ENCODE measurements at regions not wholly inside any gene's neighbourhood (a gene's known extent, or its start where the extent isn't known, plus 50 kb on each side); places are given as distances from the start of the nearest gene placed in this dataset.

GRCh38 chr3:73164622-73165021 lies 103.2 kb downstream of the EBLN2 start:
- Histone ChIP-seq H3K79me2 (ENCODE audit: insufficient read depth, low read length) (no peaks in the 10 kb centered on the region), H3K27ac (ENCODE audit: low read depth, low read length) (no peak overlapping the region), H3K36me3 (ENCODE audit: low read length) (no peaks in the 10 kb centered on the region), H3K27me3 (ENCODE audit: low read length) (no peaks in the 10 kb centered on the region), H3K4me3 (ENCODE audit: insufficient read depth, low read length, poor library complexity, severe bottlenecking) (no peak overlapping the region), H3K9me2 (replicated peaks; ENCODE audit: insufficient read depth, low read length) (no peaks in the 10 kb centered on the region), H3K9ac (ENCODE audit: low read length) (no peak overlapping the region), H3K4me2 (ENCODE audit: low read depth, low read length, poor library complexity, severe bottlenecking) (no peak overlapping the region), H3F3A (ENCODE audit: insufficient read depth) (no peaks in the 10 kb centered on the region), H2AFZ (ENCODE audit: low read depth, low read length, severe bottlenecking) (no peak overlapping the region), H4K20me1 (ENCODE audit: low read depth, low read length) (no peaks in the 10 kb centered on the region), H3K9me3 (ENCODE audit: insufficient read depth, low read length) (no peaks in the 10 kb centered on the region)
- TF ChIP-seq CTCF (IDR thresholded peaks at IDR 0.05; ENCODE audit: insufficient read depth, low read length, poor library complexity, severe bottlenecking) (no peak), EZH2phosphoT487 (conservative IDR thresholded peaks at IDR 0.05; ENCODE audit: low read length) (no peak)

GRCh38 chr3:73175698-73176097 lies 114.2 kb downstream of the EBLN2 start:
- H3K36me3 ChIP-seq (ENCODE audit: low read length) = no peaks in the 10 kb centered on the region
- no peaks in the 10 kb centered on the region for H4K20me1 ChIP-seq (ENCODE audit: low read depth, low read length)
- no peaks in the 10 kb centered on the region for H3K27me3 ChIP-seq (ENCODE audit: low read length)
- H3K4me3 ChIP-seq (ENCODE audit: insufficient read depth, low read length, poor library complexity, severe bottlenecking) = no peak overlapping the region
- TF ChIP-seq EZH2phosphoT487 (conservative IDR thresholded peaks at IDR 0.05; ENCODE audit: low read length) = no peak
- no peak for TF ChIP-seq CTCF (IDR thresholded peaks at IDR 0.05; ENCODE audit: insufficient read depth, low read length, poor library complexity, severe bottlenecking)
- no peaks in the 10 kb centered on the region for H3K9me2 ChIP-seq (replicated peaks; ENCODE audit: insufficient read depth, low read length)
- H3F3A ChIP-seq (ENCODE audit: insufficient read depth) = no peaks in the 10 kb centered on the region
- no peak overlapping the region for H3K9ac ChIP-seq (ENCODE audit: low read length)
- H3K4me2 ChIP-seq (ENCODE audit: low read depth, low read length, poor library complexity, severe bottlenecking) = no peak overlapping the region
- H3K27ac ChIP-seq (ENCODE audit: low read depth, low read length) = no peak overlapping the region
- no peaks in the 10 kb centered on the region for H3K9me3 ChIP-seq (ENCODE audit: insufficient read depth, low read length)
- H3K79me2 ChIP-seq (ENCODE audit: insufficient read depth, low read length) = no peaks in the 10 kb centered on the region
- H2AFZ ChIP-seq (ENCODE audit: low read depth, low read length, severe bottlenecking) = no peak overlapping the region

- Histone ChIP-seq H3K4me2 (ENCODE audit: low read depth, low read length, poor library complexity, severe bottlenecking) (no peak overlapping the region), H3K27ac (ENCODE audit: low read depth, low read length) (no peak overlapping the region), H3K36me3 (ENCODE audit: low read length) (no peaks in the 10 kb centered on the region), H3F3A (ENCODE audit: insufficient read depth) (no peaks in the 10 kb centered on the region), H4K20me1 (ENCODE audit: low read depth, low read length) (no peaks in the 10 kb centered on the region), H3K9me3 (ENCODE audit: insufficient read depth, low read length) (no peaks in the 10 kb centered on the region), H3K9me2 (replicated peaks; ENCODE audit: insufficient read depth, low read length) (no peaks in the 10 kb centered on the region), H3K79me2 (ENCODE audit: insufficient read depth, low read length) (no peaks in the 10 kb centered on the region), H3K9ac (ENCODE audit: low read length) (no peak overlapping the region), H2AFZ (ENCODE audit: low read depth, low read length, severe bottlenecking) (no peak overlapping the region), H3K4me3 (ENCODE audit: insufficient read depth, low read length, poor library complexity, severe bottlenecking) (no peak overlapping the region), H3K27me3 (ENCODE audit: low read length) (no peaks in the 10 kb centered on the region)
- no peak for TF ChIP-seq CTCF (IDR thresholded peaks at IDR 0.05; ENCODE audit: insufficient read depth, low read length, poor library complexity, severe bottlenecking)
- TF ChIP-seq EZH2phosphoT487 (conservative IDR thresholded peaks at IDR 0.05; ENCODE audit: low read length) = no peak
Observed at GRCh38 chr3:73176941-73177340, 115.5 kb downstream of the EBLN2 start.
